H9 (cell line): ENCODE measurements at regions not wholly inside any gene's neighbourhood (a gene's known extent, or its start where the extent isn't known, plus 50 kb on each side); places are given as distances from the start of the nearest gene placed in this dataset.

Source experiments
- DNase-seq: peaks from one replicate; pipeline ENCODE4 v3.0.0-alpha.2; 2017
- H2AFZ ChIP-seq: one replicate; pipeline ENCODE4 v1.6.1; 2013; ENCODE audit warnings: mild to moderate bottlenecking, low read length, control low read depth, moderate library complexity
- H2AK5ac ChIP-seq: 2 replicates; pipeline ENCODE4 v1.6.1; 2013; ENCODE audit warnings: low read length, control low read depth, mixed read lengths; ENCODE audit not compliant: insufficient read length
- H2BK120ac ChIP-seq: one replicate; pipeline ENCODE4 v1.6.1; 2013; ENCODE audit warnings: low read depth, mild to moderate bottlenecking, low read length, control low read depth, inconsistent platforms; ENCODE audit not compliant: poor library complexity, severe bottlenecking
- H2BK12ac ChIP-seq: 2 replicates; pipeline ENCODE4 v1.6.1; 2013; ENCODE audit warnings: low read length, control low read depth, mixed read lengths, low read depth; ENCODE audit not compliant: insufficient read length
- H2BK15ac ChIP-seq: 2 replicates; pipeline ENCODE4 v1.6.1; 2013; ENCODE audit warnings: low read depth, low read length, control low read depth
- H2BK20ac ChIP-seq: one replicate; pipeline ENCODE4 v1.6.1; 2013; ENCODE audit warnings: low read depth, mild to moderate bottlenecking, low read length, control low read depth, inconsistent platforms; ENCODE audit not compliant: poor library complexity, severe bottlenecking
- H2BK5ac ChIP-seq: 2 replicates; pipeline ENCODE4 v1.6.1; 2013; ENCODE audit warnings: low read length, control low read depth, mixed read lengths; ENCODE audit not compliant: insufficient read length
- H3K14ac ChIP-seq: 2 replicates; pipeline ENCODE4 v1.6.1; 2013; ENCODE audit warnings: low read length, control low read depth; ENCODE audit not compliant: insufficient read depth
- H3K18ac ChIP-seq: 2 replicates; pipeline ENCODE4 v1.6.1; 2013; ENCODE audit warnings: low read depth, mild to moderate bottlenecking, mixed read lengths, low read length, control low read depth; ENCODE audit not compliant: insufficient read length
- H3K23ac ChIP-seq: 2 replicates; pipeline ENCODE4 v1.6.1; 2013; ENCODE audit warnings: low read length, control low read depth, mixed read lengths, low read depth; ENCODE audit not compliant: insufficient read length
- H3K23me2 ChIP-seq: 2 replicates; pipeline ENCODE4 v1.6.1; 2013; ENCODE audit warnings: low read depth, mild to moderate bottlenecking, mixed read lengths, low read length, control low read depth; ENCODE audit not compliant: insufficient read length, poor library complexity, severe bottlenecking
- H3K27ac ChIP-seq: 2 replicates; pipeline ENCODE4 v1.5.1; 2013; ENCODE audit warnings: low read length, control low read depth, mixed read lengths, low read depth; ENCODE audit not compliant: insufficient read length
- H3K27me3 ChIP-seq: 2 replicates; pipeline ENCODE4 v1.6.1; 2013; ENCODE audit warnings: low read length, control low read depth, inconsistent platforms; ENCODE audit not compliant: insufficient read depth
- H3K4ac ChIP-seq: 2 replicates; pipeline ENCODE4 v1.6.1; 2013; ENCODE audit warnings: low read depth, mild to moderate bottlenecking, control low read depth, inconsistent platforms, low read length, moderate library complexity
- H3K4me1 ChIP-seq: 2 replicates; pipeline ENCODE4 v1.6.1; 2013; ENCODE audit warnings: low read length, control low read depth, inconsistent platforms; ENCODE audit not compliant: insufficient read depth
- H3K4me2 ChIP-seq: 2 replicates; pipeline ENCODE4 v1.6.1; 2013; ENCODE audit warnings: low read length, control low read depth, mixed read lengths; ENCODE audit not compliant: insufficient read length, insufficient read depth
- H3K56ac ChIP-seq: 2 replicates; pipeline ENCODE4 v1.6.1; 2013; ENCODE audit warnings: low read depth, mild to moderate bottlenecking, mixed read lengths, low read length, control low read depth; ENCODE audit not compliant: insufficient read length
- H3K79me1 ChIP-seq: 2 replicates; pipeline ENCODE4 v1.6.1; 2013; ENCODE audit warnings: low read depth, mild to moderate bottlenecking, moderate library complexity, low read length, control low read depth, inconsistent platforms; ENCODE audit not compliant: insufficient read depth, poor library complexity, severe bottlenecking
- H3K79me2 ChIP-seq: 2 replicates; pipeline ENCODE4 v1.6.1; 2013; ENCODE audit warnings: low read length, control low read depth, inconsistent platforms; ENCODE audit not compliant: insufficient read depth
- H3K9ac ChIP-seq: 2 replicates; pipeline ENCODE4 v1.6.1; 2013; ENCODE audit warnings: low read length, control low read depth, mixed read lengths; ENCODE audit not compliant: insufficient read length; ENCODE audit errors: extremely low read depth
- H3K9me3 ChIP-seq: one replicate; pipeline ENCODE4 v1.6.1; 2013; ENCODE audit warnings: low read depth, low read length, inconsistent platforms; ENCODE audit not compliant: control insufficient read depth
- H3T11ph ChIP-seq: one replicate; pipeline ENCODE4 v1.6.1; 2013; ENCODE audit warnings: mild to moderate bottlenecking, low read length, control low read depth, inconsistent platforms
- H4K20me1 ChIP-seq: one replicate; pipeline ENCODE4 v1.6.1; 2013; ENCODE audit not compliant: control insufficient read depth, insufficient read length, insufficient read depth
- H4K5ac ChIP-seq: 2 replicates; pipeline ENCODE4 v1.6.1; 2013; ENCODE audit warnings: low read depth, mild to moderate bottlenecking, mixed read lengths, low read length, control low read depth; ENCODE audit not compliant: insufficient read length
- H4K8ac ChIP-seq: replicated peaks from 2 replicates; pipeline ENCODE4 v1.6.1; 2013; ENCODE audit warnings: low read length, control low read depth, mixed read lengths, low read depth; ENCODE audit not compliant: insufficient read length
- H4K91ac ChIP-seq: 2 replicates; pipeline ENCODE4 v1.6.1; 2013; ENCODE audit warnings: low read depth, mild to moderate bottlenecking, moderate library complexity, mixed read lengths, low read length, control low read depth; ENCODE audit not compliant: insufficient read length
- H3K27ac Mint-ChIP-seq, 3 experiments: 2 replicates in 2 of 3; 3 replicates in 1 of 3; pipeline ENCODE4 v1.8.0; 2020 to 2021; ENCODE audit warnings: mixed read lengths in 3 of 3, mild to moderate bottlenecking in 1 of 3, moderate library complexity in 1 of 3
- H3K27me3 Mint-ChIP-seq: 2 replicates; pipeline ENCODE4 v1.8.0; 2021; ENCODE audit warnings: low read depth, mild to moderate bottlenecking, moderate library complexity, mixed read lengths
- H3K36me3 Mint-ChIP-seq, 3 experiments: 2 replicates in 2 of 3; 3 replicates in 1 of 3; pipeline ENCODE4 v1.8.0; 2020 to 2021; ENCODE audit warnings: low read depth in 3 of 3, mixed read lengths in 3 of 3; ENCODE audit not compliant: insufficient read depth in 1 of 3
- H3K4me1 Mint-ChIP-seq, 2 experiments: 2 replicates each; pipeline ENCODE4 v1.8.0; 2020; ENCODE audit warnings: mixed read lengths in 2 of 2
- H3K4me3 Mint-ChIP-seq, 2 experiments: 2 replicates in 1 of 2; 3 replicates in 1 of 2; pipeline ENCODE4 v1.8.0; 2020 to 2021; ENCODE audit warnings: mild to moderate bottlenecking in 2 of 2, mixed read lengths in 2 of 2, moderate library complexity in 1 of 2
- H3K9me3 Mint-ChIP-seq, 2 experiments: 2 replicates in 1 of 2; 3 replicates in 1 of 2; pipeline ENCODE4 v1.8.0; 2020; ENCODE audit warnings: mild to moderate bottlenecking in 2 of 2, mixed read lengths in 2 of 2, moderate library complexity in 1 of 2
- WGBS: extraction: QIAGEN DNeasy Blood & Tissue Kit; methylation state at CpG from one replicate; pipeline ENCODE4 v1.1.7; 2013; ENCODE audit warnings: missing lambda C conversion rate, low lambda C conversion rate, mixed read lengths; ENCODE audit not compliant: insufficient read length; ENCODE audit errors: extremely low coverage; 5-methylcytosine and 5-hydroxymethylcytosine counted together
- TF ChIP-seq, protein P1 (sequence below): fragments of 200-600 bp; sonication (generic); conservative IDR thresholded peaks from 3 replicates; pipeline ENCODE4 v1.8.0; 2021; ENCODE audit warnings: antibody characterized with exemption, mild to moderate bottlenecking

DNA sequence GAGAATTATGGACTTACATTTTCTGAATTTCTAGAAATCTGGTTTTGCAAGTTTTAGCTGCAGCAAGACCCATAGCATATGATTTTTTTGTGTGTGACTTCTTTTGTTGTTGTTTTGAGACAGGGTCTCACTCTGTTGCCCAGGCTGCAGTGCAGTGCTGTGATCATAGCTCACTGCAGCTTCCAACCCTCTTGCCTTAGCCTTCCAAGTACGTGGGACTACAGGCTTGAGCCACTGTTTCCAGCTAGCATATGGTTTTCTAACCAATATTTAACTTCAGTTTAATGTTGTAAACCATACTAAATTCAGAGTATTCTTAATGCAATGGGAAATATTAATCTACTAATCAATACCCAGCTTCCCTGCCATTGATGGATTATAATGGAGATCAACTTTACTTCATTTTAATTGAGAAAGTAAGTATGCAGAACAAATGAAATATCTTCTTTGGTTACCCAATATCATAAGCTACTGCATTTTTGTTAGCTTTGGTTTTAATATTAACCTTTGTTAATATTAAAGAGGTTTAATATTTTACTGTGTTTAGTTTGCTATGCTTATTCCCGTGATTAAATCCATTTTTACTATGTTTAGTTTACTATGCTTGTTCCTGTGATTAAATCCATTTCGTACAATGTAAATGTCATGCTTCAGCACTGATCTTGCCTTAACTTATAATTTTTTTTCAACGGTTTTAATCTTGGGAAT, 273.4 kb upstream of the TMEFF2 start:
- TF ChIP-seq, protein P1, sequence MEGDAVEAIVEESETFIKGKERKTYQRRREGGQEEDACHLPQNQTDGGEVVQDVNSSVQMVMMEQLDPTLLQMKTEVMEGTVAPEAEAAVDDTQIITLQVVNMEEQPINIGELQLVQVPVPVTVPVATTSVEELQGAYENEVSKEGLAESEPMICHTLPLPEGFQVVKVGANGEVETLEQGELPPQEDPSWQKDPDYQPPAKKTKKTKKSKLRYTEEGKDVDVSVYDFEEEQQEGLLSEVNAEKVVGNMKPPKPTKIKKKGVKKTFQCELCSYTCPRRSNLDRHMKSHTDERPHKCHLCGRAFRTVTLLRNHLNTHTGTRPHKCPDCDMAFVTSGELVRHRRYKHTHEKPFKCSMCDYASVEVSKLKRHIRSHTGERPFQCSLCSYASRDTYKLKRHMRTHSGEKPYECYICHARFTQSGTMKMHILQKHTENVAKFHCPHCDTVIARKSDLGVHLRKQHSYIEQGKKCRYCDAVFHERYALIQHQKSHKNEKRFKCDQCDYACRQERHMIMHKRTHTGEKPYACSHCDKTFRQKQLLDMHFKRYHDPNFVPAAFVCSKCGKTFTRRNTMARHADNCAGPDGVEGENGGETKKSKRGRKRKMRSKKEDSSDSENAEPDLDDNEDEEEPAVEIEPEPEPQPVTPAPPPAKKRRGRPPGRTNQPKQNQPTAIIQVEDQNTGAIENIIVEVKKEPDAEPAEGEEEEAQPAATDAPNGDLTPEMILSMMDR: no peak
- H3K4ac ChIP-seq: no peak overlapping the region
- H3K23ac ChIP-seq: no peak overlapping the region
- H3K4me1 ChIP-seq: no peaks in the 10 kb centered on the region
- no peak overlapping the region for H2AFZ ChIP-seq
- DNase-seq: no peak
- Mint-ChIP-seq H3K4me3 (no peak overlapping the region), H3K4me1 (no peaks in the 10 kb centered on the region), H3K9me3 (no peaks in the 10 kb centered on the region), H3K27ac (no peak overlapping the region), H3K36me3 (no peaks in the 10 kb centered on the region), H3K27me3 (no peaks in the 10 kb centered on the region)
- no peak overlapping the region for H4K91ac ChIP-seq
- H2AK5ac ChIP-seq: no peak overlapping the region
- no peak overlapping the region for H2BK20ac ChIP-seq
- no peak overlapping the region for H3K14ac ChIP-seq
- H3K18ac ChIP-seq: no peak overlapping the region
- H2BK5ac ChIP-seq: no peak overlapping the region
- H3K56ac ChIP-seq: no peak overlapping the region
- no peaks in the 10 kb centered on the region for H4K20me1 ChIP-seq
- no peak overlapping the region for H3K9ac ChIP-seq
- no peak overlapping the region for H3K27ac ChIP-seq
- H3K79me1 ChIP-seq: no peaks in the 10 kb centered on the region
- H2BK15ac ChIP-seq: no peak overlapping the region
- no CpG with 5 or more reads among the region's 4 CpGs for WGBS
- no peak overlapping the region for H2BK120ac ChIP-seq
- H4K8ac ChIP-seq: no peak overlapping the region
- no peaks in the 10 kb centered on the region for H3K27me3 ChIP-seq
- no peaks in the 10 kb centered on the region for H3K79me2 ChIP-seq
- no peak overlapping the region for H2BK12ac ChIP-seq
- H3K23me2 ChIP-seq: no peaks in the 10 kb centered on the region
- no peaks in the 10 kb centered on the region for H3K9me3 ChIP-seq
- no peak overlapping the region for H3T11ph ChIP-seq
- no peak overlapping the region for H3K4me2 ChIP-seq
- H4K5ac ChIP-seq: no peak overlapping the region
